Natural killer cell (primary cell): ENCODE measurements at regions not wholly inside any gene's neighbourhood (a gene's known extent, or its start where the extent isn't known, plus 50 kb on each side); places are given as distances from the start of the nearest gene placed in this dataset.

ENCODE experiments used
- ATAC-seq, 3 donors: fragments of 150-1000 bp in 2 of 3; fragments of 200-7000 bp in 1 of 3; cut with Tn5 transposase; 1 replicate in 1 of 3; 2 replicates in 2 of 3; pipeline ENCODE4 v1.10.0; 2021; ENCODE audit warnings: mild to moderate bottlenecking in 2 of 3, moderate library complexity in 2 of 3
- DNase-seq, 2 donors: peaks; one replicate each; pipeline versions ENCODE4 v3.0.0 to v3.0.0-alpha.2; 2013 to 2021; ENCODE audit warnings: mixed read lengths in 1 of 2
- H3K27ac ChIP-seq: one replicate; pipeline ENCODE4 v1.5.1; 2013; ENCODE audit warnings: mild to moderate bottlenecking, low read length
- H3K27me3 ChIP-seq: one replicate; pipeline ENCODE4 v1.6.1; 2013; ENCODE audit warnings: low read length; ENCODE audit not compliant: control insufficient read depth, insufficient read depth
- H3K36me3 ChIP-seq: one replicate; pipeline ENCODE4 v1.6.1; 2013; ENCODE audit warnings: low read length; ENCODE audit not compliant: control insufficient read depth, insufficient read depth
- H3K4me1 ChIP-seq: one replicate; pipeline ENCODE4 v1.6.1; 2013; ENCODE audit warnings: low read length; ENCODE audit not compliant: control insufficient read depth, insufficient read depth
- H3K4me3 ChIP-seq: one replicate; pipeline ENCODE4 v1.5.1; 2013; ENCODE audit warnings: low read length
- H3K9me3 ChIP-seq: one replicate; pipeline ENCODE4 v1.6.1; 2013; ENCODE audit warnings: low read length; ENCODE audit not compliant: control insufficient read depth, insufficient read depth
- H3K27ac Mint-ChIP-seq, 2 donors: one replicate each; pipeline ENCODE4 v1.8.0; 2022; ENCODE audit warnings: mild to moderate bottlenecking in 2 of 2, mixed read lengths in 2 of 2, moderate library complexity in 1 of 2
- H3K27me3 Mint-ChIP-seq, 2 donors: one replicate each; pipeline ENCODE4 v1.8.0; 2022; ENCODE audit warnings: low read depth in 2 of 2, mixed read lengths in 2 of 2
- H3K36me3 Mint-ChIP-seq: one replicate; pipeline ENCODE4 v1.8.0; 2022; ENCODE audit warnings: mixed read lengths
- H3K4me1 Mint-ChIP-seq, 2 donors: one replicate each; pipeline ENCODE4 v1.8.0; 2022; ENCODE audit warnings: mixed read lengths in 2 of 2
- H3K4me3 Mint-ChIP-seq: one replicate; pipeline ENCODE4 v1.8.0; 2022; ENCODE audit warnings: mild to moderate bottlenecking, moderate library complexity, mixed read lengths
- H3K9me3 Mint-ChIP-seq, 2 donors: one replicate each; pipeline ENCODE4 v1.8.0; 2022; ENCODE audit warnings: mixed read lengths in 2 of 2
- WGBS: methylation state at CpG from one replicate; pipeline ENCODE4 v1.1.7; 2013; ENCODE audit warnings: missing lambda C conversion rate; ENCODE audit not compliant: insufficient coverage; 5-methylcytosine and 5-hydroxymethylcytosine counted together
- intact Hi-C: fragments of 100-400 bp; cut with micrococcal nuclease; formaldehyde crosslinking; loops from one replicate; pipeline ENCODE4 v1.14.2; 2022
- TF ChIP-seq, protein P1 (sequence below): fragments of 200-600 bp; IDR thresholded peaks from one replicate; pipeline ENCODE4 v1.8.0; 2022; ENCODE audit warnings: antibody characterized with exemption

DNA sequence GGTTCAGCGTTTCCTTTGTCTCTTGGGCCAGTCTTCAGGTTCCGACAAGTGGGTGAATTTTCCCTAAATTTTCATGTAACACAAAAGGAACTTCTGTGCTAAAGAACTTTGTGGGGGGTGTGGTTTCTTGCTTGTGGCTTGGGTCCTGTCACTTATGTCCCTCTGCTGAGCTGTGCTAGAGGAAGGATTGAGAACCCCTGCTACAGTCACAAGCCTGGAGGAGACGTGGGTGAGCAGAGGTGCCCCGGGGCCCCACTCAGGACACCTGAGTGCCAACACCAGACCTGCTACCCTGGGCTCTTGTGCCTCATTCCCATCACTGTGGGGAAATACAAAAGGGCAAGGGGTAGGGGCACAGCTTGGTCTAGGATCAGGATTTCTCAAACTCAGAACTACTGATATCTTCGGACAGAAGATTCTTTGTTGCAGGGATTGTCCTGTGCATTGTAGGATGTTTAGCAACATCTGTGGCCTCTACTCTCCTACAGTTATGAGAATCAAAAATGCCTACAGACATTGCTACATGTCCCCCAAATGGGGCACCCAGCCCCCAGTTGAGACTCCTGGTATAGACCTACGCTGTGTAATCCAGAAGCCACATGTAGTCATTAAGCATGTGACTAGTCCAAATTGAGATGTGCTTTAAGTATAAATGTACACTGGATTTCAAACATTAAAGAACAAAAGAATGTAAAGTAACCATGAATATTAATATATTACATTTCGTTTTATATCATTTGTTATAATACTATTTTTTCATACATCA, 128.7 kb downstream of the LY86 start:
- ATAC-seq (no peak), DNase-seq (no peak)
- Histone ChIP-seq H3K4me1 (peaks cover 10% of the 10 kb centered on the region), H3K27me3 (peaks cover 4% of the 10 kb centered on the region), H3K27ac (no peak overlapping the region), H3K36me3 (no peaks in the 10 kb centered on the region), H3K9me3 (no peaks in the 10 kb centered on the region), H3K4me3 (no peak overlapping the region)
- intact Hi-C loops: no loop called here
- no peak overlapping the region for H3K4me3 Mint-ChIP-seq
- H3K4me1 Mint-ChIP-seq: peaks cover 7 to 13% of the 10 kb centered on the region in 2 donors
- H3K27me3 Mint-ChIP-seq: peaks cover 14 to 33% of the 10 kb centered on the region in 2 donors
- WGBS: 65% methylated on average over 6 of the region's 7 CpGs
- H3K36me3 Mint-ChIP-seq: no peaks in the 10 kb centered on the region
- H3K9me3 Mint-ChIP-seq: no peaks in the 10 kb centered on the region
- no peak overlapping the region for H3K27ac Mint-ChIP-seq
- TF ChIP-seq, protein P1, sequence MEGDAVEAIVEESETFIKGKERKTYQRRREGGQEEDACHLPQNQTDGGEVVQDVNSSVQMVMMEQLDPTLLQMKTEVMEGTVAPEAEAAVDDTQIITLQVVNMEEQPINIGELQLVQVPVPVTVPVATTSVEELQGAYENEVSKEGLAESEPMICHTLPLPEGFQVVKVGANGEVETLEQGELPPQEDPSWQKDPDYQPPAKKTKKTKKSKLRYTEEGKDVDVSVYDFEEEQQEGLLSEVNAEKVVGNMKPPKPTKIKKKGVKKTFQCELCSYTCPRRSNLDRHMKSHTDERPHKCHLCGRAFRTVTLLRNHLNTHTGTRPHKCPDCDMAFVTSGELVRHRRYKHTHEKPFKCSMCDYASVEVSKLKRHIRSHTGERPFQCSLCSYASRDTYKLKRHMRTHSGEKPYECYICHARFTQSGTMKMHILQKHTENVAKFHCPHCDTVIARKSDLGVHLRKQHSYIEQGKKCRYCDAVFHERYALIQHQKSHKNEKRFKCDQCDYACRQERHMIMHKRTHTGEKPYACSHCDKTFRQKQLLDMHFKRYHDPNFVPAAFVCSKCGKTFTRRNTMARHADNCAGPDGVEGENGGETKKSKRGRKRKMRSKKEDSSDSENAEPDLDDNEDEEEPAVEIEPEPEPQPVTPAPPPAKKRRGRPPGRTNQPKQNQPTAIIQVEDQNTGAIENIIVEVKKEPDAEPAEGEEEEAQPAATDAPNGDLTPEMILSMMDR: no peak

DNA sequence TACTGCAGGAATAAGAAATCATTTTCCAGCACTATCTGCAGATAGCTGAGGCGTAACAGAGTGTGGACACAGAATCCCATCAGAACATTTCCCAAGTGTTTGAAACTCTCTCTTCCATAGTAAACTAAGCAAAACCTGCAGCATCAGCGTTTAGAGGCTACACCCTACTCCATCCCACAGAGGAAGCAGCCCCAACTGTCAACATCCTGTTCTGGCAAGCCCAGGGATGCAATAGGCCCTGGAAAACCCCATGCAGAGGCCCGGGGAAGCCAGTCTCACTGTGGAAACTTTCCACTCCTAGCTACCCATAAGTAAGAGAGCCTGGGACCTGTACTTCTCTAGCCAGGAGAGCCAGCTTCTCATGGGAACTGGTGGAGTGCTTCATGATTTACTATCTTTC, 129.4 kb downstream of the LY86 start:
- DNase-seq (peak in 1 of 2 donors; percentile 18), ATAC-seq (no peak)
- no peak overlapping the region for H3K4me3 Mint-ChIP-seq
- H3K4me3 ChIP-seq: no peak overlapping the region
- no peak overlapping the region for H3K27ac Mint-ChIP-seq
- no peak overlapping the region for H3K27ac ChIP-seq
- H3K36me3 ChIP-seq: no peaks in the 10 kb centered on the region
- H3K27me3 Mint-ChIP-seq: peaks cover 9 to 26% of the 10 kb centered on the region in 2 donors
- H3K9me3 ChIP-seq: no peaks in the 10 kb centered on the region
- TF ChIP-seq, protein P1: no peak
- intact Hi-C loops: no loop called here
- no peaks in the 10 kb centered on the region for H3K36me3 Mint-ChIP-seq
- WGBS: 35% methylated on average over 3 of the region's 3 CpGs
- H3K27me3 ChIP-seq: no peaks in the 10 kb centered on the region
- H3K4me1 ChIP-seq: peaks cover 3% of the 10 kb centered on the region
- no peaks in the 10 kb centered on the region for H3K9me3 Mint-ChIP-seq
- peaks cover 0 to 5% of the 10 kb centered on the region in 2 donors for H3K4me1 Mint-ChIP-seq

DNA sequence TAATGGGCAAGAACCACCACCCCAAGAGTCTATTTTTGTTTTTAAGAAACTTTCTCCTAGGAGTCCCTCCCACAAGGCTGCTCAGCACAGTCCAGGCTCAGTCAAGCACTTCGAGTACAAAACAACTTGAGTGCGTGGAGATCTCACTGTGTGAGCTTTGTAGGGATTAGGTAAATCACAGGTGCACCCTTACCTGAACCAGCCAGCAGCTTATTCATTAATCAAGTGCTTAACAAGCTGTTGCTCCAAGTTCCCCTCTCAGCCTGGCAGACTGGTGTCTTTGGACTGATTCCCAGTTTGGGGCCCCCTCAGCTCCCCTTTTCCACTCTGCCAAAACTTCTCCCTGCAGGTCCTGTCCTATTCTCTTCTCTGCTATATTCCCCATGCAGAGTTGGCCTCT, 133.1 kb downstream of the LY86 start:
- ATAC-seq: no peak
- H3K9me3 Mint-ChIP-seq: no peaks in the 10 kb centered on the region
- H3K27me3 Mint-ChIP-seq: peaks cover 14 to 20% of the 10 kb centered on the region in 2 donors
- H3K4me3 Mint-ChIP-seq: no peak overlapping the region
- intact Hi-C loops: no loop called here
- H3K36me3 ChIP-seq: no peaks in the 10 kb centered on the region
- H3K36me3 Mint-ChIP-seq: no peaks in the 10 kb centered on the region
- peaks cover 7% of the 10 kb centered on the region for H3K27me3 ChIP-seq
- no peak for DNase-seq
- H3K27ac Mint-ChIP-seq: no peak overlapping the region
- no peak overlapping the region for H3K27ac ChIP-seq
- TF ChIP-seq, protein P1: no peak
- 42% methylated on average over 2 of the region's 2 CpGs for WGBS
- no peaks in the 10 kb centered on the region for H3K9me3 ChIP-seq
- H3K4me1 ChIP-seq: peaks cover 22% of the 10 kb centered on the region
- H3K4me3 ChIP-seq: no peak overlapping the region
- H3K4me1 Mint-ChIP-seq: peaks cover 6 to 18% of the 10 kb centered on the region in 2 donors

DNA sequence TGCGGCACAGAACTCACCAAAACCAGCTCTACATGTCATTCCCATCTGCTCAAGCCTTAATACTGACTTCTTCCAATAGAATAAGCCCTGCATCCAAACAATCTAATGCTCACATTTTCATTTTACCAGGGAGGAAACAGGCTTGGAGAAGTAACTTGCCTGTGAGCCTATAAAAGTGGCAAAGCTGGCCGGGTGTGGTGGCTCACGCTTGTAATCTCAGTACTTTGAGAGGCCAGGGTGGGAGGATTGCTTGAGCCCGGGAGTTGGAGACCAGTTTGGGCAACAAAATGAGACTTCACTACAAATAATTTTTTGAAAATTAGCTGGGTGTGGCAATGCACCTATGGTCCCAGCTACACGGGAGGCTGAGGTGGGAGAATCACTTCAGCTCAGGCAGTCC, 133.7 kb downstream of the LY86 start:
- no peak overlapping the region for H3K27ac Mint-ChIP-seq
- H3K9me3 Mint-ChIP-seq: no peaks in the 10 kb centered on the region
- Histone ChIP-seq H3K4me3 (no peak overlapping the region), H3K27me3 (peaks cover 7% of the 10 kb centered on the region), H3K27ac (no peak overlapping the region), H3K9me3 (no peaks in the 10 kb centered on the region), H3K4me1 (peaks cover 22% of the 10 kb centered on the region), H3K36me3 (no peaks in the 10 kb centered on the region)
- DNase-seq (no peak), ATAC-seq (no peak)
- intact Hi-C loops: no loop called here
- no peaks in the 10 kb centered on the region for H3K36me3 Mint-ChIP-seq
- WGBS: 85% methylated on average over 5 of the region's 5 CpGs
- H3K27me3 Mint-ChIP-seq: peaks cover 14 to 20% of the 10 kb centered on the region in 2 donors
- peaks cover 6 to 18% of the 10 kb centered on the region in 2 donors for H3K4me1 Mint-ChIP-seq
- H3K4me3 Mint-ChIP-seq: no peak overlapping the region
- TF ChIP-seq, protein P1: no peak
